COLO829 (cell line): ENCODE measurements at regions not wholly inside any gene's neighbourhood (a gene's known extent, or its start where the extent isn't known, plus 50 kb on each side); places are given as distances from the start of the nearest gene placed in this dataset.
"Not testable (repeated sequence)": the region's sequence is repeated elsewhere in the genome, so short reads cannot be mapped to it uniquely, and the experiment has no call there.

ENCODE experiments used
- DNase-seq: peaks from one replicate; pipeline ENCODE4 v3.0.0; 2012; ENCODE audit warnings: low spot score

DNA sequence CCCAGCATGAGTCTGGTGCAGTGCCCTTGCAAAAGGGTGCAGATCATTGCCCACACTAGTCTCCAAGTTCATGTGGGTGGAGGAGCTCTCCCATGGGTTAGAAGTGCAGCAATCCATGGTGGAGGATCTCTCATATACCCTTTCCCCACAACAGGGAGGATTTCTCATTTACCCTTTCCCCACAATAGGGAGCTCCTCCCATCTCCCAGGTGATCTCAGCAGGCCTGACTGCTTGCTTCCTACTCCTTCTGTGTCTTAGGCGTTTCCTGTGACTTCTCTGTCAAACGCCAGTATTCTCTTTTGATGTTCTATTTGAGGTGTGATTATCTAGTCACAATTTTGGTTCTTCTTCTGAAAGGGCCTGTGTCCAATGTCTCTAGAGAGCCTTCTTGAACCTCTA, 133.8 kb upstream of the RFX3 start:
- DNase-seq: no peak

DNA sequence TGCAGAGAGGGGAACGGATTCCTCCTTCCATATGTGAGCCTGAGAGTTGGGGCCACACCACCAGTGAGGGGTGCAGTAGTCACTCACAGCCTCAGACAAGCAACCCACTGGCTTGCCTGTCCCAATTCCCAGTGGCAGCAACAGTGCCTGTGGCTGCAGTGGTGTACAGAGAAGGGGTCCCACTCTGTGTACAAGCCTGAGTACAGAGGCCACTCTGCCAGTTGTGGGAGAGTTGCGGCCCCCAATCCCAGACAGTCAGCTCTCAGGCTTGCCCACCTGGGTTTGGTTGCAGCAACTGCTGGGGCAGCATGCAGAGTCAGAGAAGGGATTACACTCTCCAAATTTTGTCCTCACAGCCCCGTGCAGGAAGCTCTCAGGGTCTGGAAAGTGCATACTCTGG, 133.2 kb upstream of the RFX3 start:
- DNase-seq: no peak

DNA sequence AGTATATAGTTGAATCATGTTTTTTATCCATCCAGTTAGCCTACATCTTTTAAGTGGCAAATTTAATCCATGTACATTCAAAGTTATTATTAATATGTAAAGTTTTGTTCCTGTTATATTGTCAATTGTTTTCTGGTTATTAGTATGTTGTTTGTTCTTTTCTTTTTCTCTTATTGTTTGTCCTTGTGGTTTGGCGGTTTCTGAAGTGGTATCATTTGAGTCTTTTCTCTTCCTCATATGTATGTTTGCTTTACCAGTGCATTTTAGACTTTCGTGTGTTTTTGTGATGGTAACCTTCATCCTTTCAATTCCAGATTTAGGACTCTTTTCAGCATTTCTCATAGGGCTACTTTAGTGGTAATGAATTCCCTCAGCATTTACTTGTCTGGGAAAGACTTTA, 130.4 kb upstream of the RFX3 start:
- DNase-seq: no peak

DNA sequence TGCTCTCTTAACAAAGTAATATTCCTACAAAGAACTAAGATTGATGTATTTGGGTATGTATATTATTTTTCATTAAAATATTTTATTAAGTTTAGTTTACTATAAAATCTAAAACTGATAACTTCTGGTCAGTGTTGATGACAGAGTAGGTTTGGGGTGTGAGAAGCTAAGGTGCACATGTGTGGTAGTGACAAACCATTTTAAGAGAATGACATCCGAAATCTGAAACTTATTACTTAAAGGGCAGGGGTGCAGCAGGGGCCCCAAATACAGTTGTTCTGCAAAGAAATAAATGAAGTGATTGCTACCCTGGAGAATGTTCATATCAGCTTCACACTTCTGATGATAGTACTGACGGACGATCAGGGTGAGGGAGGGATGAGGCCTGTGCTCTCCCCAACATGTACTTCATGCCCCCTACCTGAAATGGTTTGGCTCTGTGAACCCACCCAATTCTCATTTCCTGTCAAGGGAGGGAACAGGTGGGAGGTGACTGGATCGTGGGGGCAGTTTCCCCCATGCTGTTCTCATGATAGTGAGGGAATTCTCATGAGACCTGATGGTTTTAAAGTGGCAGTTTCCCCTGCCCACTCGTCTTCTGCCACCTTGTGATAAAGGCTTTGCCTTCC, 125.3 kb upstream of the RFX3 start:
- DNase-seq: no peak

DNA sequence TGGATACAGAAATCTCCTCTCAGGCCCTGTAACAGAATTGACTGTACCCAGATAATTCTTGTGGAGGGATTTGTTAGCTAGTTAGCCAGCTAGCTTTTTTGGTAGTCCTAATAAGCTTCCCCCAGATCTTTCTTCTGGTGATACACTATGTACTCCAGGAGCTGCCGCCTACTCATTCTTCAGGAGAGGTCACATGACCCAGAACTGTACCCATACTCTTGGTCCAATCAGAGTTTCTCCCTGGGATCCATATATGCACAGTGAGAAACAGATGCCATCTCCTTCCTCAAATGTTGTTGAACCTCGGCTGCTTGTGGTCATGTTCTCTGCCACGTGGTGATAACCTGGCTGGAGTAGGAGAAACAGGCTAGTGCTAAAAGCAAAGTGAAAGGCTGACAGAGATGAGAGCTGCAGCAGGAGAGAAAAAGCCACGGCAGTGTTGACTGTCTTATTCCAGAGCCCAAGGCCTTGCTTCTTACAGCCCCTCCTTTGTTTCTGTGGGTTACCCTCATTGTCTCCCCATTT, 123.0 kb upstream of the RFX3 start:
- no peak for DNase-seq

DNA sequence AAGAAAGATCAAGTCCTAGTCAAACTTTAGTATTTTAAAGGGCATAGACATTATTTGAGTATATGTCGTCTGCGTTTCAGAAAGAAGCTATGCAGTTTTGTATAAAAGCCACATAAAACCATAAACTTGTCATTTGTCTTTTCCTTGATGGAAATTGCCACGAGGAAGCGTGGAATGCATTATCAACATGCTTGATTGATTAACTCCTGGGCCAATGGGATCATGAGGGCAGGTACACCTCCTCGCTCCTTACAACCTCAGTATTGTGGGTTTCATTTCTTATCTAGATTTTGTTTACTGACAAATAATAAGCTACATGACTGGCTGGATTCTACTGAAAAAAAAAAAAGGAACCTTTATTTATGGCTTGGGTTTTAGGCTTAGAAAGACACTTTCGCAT, 122.5 kb upstream of the RFX3 start:
- no peak for DNase-seq

DNA sequence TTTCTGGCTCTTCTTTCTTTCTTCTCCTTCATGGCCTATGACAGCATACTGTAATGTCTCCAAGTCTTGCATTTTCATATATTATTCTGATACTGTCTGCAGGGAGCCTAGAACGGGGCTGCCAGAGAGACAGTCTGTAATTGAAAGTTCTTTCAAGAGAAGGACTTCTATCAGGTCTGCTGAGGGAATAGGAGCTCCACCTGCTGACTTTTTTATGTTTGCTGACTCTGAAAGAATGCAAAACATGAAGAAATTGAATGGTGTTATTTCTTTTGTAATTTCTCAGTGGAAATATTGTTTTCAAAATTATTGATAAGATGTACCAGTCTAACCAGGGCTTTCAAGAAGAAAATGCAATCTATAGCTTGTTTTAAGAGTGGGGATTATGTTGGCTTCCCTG, 121.9 kb upstream of the RFX3 start:
- no peak for DNase-seq

DNA sequence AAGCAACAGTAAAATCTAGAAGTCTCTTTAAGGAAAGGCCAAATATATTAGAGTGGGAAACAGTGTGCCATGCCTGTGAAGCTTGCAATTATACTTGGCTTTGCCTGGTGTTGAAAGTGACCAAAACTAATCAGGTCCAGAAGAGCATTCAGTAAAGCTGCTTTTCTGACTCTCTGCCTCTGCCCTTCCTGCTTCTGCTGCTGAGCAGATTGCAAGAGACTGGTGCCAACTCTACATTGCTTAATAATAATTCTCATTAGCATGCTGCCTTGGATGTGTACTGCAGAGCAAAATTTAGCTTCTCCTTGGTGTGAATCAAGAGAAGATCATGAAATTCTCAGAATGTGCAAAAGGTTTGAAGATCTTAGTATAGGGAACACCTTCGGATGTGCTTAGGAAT, 120.4 kb upstream of the RFX3 start:
- no peak for DNase-seq

DNA sequence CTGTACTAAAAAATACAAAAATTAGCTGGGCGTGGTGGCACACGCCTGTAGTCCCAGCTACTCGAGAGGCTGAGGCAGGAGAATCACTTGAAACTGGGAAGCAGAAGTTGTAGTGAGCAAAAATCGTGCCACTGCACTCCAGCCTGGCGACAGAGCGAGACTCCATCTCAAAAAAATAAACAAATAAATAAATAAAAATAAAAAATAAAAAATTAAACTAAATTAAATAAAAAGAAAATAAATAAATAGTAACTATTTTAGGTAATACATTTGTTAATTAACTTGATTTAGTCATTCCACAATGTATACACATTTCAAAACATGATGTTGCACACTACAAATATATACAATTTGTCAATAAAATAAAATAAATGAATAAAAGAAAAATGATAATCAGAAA, 116.3 kb upstream of the RFX3 start:
- DNase-seq: not testable (repeated sequence)

DNA sequence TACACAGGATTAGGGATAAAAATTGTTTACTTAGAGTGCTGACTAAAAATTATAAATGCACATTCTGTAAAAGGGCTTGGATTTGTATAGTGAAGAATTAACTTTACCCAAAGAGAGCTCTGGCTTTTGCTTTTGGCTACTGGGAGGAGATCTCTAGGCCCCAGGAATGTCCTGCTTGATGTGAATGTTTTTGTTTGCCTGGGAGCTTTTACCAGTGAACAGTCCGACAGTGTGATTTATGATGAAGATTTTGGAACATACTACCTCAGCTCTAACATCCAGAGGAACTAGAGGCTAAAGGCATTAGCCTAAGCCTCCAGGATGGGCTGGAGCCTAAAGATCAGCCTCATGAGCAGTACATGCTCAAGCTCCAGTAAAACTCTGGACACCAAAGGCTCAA, 103.7 kb upstream of the RFX3 start:
- no peak for DNase-seq

DNA sequence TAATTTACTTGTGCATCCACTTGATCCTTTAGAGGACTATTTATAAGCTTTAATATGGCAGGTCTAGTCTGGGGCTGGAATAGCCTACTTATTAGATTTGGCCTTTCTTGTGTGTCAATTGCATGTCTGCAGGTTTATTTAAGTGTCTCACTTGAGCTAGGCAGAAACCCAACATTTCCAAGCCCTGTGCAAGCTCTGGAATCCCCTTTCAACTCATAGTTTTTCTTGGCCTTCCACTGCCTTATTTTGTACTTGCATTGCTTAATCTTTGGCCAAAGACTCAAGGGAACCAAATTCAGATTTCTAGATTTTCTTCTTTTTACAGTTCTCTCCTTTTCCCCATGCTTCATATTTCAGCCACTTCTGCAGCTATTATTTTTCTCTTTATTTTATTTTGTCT, 102.4 kb upstream of the RFX3 start:
- no peak for DNase-seq

DNA sequence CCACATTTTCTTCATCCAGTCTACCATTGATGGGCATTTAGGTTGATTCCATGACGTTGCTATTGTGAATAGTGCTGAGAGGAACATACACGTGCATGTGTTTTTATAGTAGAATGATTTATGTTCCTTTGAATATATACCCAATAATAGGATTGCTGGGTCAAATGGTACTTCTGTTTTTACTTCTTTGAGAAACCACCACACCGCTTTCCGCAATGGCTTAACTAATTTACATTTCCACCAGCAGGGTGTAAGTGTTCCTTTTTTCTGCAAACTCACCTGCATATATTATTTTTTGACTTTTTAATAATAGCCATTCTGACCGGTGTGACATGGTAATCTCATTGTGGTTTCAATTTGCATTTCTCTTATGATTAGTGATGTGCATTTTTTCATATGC, 82.2 kb upstream of the RFX3 start:
- no peak for DNase-seq

DNA sequence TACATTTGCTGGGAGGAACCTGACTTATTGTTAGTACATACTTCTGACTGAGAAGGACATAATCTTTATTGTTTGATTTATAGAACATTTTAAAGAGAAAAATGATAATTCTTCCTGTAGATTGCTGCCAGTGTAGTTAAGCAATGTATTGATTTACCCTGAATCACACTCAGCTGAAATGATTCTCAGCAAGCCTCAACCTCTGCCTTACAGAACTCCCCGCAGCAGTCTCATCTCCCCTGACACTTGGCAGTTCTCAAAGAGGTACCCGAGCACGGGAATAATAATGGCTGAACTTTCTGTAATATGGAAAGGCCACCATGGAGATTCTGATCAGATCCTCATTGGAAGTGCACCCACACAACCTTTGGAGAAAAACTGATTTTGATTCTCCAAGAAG, 74.9 kb upstream of the RFX3 start:
- DNase-seq: no peak

DNA sequence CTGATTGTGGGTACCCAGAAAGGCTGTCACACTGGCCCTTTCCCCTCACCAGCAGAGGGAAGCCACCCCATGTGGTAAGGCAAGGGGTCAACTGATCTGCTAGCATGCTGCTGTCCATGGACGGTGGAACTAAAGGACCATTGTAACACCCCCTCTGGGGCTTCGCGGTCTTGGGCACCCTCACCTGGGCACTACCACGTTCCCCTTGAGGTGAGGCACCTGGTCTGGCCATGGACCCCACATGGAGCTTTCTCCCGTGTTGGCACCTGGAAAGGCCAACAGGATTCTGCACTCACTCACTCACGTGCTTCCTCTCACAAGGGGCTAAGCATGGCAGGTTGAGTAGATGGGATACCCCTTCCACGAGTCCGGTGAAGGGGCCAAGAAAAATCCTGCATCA, 72.0 kb upstream of the RFX3 start:
- no peak for DNase-seq

DNA sequence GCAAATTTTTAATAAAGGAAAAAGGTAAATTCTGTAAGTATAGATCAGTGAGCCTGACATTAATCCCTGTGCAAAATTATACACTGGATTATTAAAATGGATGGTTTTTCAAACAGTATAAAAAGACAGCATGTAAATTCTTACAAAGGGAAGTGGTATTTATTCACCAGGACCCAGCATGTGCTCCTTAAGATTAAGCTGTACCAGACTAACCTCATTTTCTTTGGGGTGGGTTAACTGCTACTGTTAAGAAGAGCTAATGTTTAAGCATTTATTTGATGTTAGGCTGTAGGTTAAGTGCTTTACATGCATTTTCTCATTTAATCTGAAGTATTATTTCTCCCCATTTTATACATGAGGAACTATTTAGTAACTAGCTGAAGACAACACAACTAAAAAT, 60.3 kb upstream of the RFX3 start:
- no peak for DNase-seq

DNA sequence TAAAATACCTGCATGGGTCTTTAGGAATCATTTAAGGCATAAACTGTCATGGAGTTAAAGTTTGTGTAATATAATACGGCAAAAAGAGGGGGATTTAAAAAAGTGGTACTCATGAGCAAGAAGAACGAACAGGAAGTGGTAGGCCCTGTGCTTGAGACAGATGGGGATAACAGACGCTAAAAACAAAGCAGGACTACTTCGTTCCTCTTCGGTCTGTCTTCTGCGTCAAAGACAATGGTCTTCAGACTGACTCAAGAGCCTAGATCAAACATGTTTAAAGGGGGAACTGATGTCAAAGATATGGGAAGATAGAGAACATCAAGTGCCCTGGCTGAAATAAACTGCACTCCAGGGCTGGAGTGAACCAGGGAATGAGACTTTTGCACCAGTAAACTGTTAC, 59.8 kb upstream of the RFX3 start:
- no peak for DNase-seq

DNA sequence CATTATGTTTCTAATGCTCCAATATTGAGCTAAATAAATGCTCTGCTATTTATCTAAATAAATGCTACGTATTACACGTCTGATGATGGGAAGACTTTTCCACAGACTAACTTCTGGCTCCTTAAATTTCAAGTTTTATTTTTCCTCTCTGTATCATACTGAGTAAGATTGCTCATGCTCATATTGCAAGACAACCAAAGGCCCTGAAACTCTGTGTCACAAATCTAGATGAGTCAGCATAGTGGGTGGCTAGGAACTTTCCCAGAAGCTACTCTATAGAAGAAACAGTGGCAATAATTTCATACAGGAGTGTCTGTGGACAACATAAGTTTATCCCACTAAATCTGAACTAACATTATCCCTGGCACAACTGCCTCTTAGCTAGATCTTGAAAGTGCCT, 53.0 kb upstream of the RFX3 start:
- DNase-seq: no peak

DNA sequence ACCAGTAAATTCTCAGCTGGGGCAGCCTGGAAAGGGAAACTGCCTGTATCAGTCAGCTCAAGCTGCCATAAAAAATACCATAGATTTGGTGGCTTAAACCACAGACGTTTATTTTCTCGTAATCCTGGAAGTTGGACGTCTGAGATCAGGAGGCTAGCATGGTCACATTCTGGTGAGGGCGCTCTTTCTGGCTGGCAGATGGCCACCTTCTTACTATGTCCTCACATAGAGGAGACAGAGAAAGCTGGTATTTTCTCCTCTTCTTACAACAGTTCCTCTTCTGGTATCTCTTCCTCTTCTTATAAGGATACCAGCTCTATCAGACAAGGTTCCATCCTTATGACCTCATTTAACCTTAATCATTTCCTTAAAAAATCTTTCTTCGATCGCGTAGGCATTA, 50.5 kb upstream of the RFX3 start:
- no peak for DNase-seq

DNA sequence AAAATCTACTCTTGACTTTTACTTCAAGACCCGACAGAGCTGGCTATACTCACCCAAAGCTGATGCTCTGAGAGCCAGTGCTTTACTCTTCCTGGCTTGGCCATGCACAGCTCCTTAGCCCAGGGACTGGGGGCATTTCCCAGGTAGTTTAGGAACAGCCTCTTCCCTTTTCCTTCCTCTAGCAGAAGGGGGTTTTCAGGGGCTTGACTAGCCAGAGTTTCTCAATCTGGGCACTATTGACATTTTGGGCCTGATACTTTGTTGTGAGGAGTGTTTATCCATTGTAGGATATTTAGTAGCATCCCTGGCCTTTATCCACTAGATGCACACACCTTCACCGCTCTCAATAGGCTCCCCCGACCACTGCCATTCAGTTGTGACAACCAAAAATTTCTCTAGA, 50.0 kb upstream of the RFX3 start:
- no peak for DNase-seq
